GM18868 (cell line): ENCODE measurements at regions not wholly inside any gene's neighbourhood (a gene's known extent, or its start where the extent isn't known, plus 50 kb on each side); places are given as distances from the start of the nearest gene placed in this dataset.
A peak's percentile ranks its signal among the peaks of the same experiment; 100 is the strongest.
"Not testable (repeated sequence)": the region's sequence is repeated elsewhere in the genome, so short reads cannot be mapped to it uniquely, and the experiment has no call there.

Experiments used
- ATAC-seq: cut with Tn5 transposase; IDR thresholded peaks from one replicate; pipeline ENCODE4 v1.9.1; 2021; ENCODE audit warnings: mild to moderate bottlenecking, moderate library complexity; ENCODE audit not compliant: unreplicated experiment

DNA sequence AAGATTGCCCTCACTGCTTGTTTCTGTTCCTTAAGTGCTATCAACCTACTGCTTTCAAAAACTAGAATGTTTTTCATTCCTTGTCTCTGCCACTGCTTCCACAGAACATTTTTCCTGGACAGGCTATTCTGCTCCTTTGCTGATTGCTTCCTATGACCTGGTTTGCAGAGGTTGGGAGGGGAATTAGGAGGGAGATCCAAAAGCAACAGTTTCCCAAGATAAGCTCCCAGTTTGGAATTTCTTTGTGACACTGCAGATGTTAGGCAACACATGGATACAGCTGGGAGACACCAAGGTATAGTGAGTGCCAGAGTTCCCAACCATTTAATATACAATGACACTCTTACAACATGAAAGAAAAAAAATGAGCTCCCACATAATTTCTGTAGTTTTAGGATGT is 1036.5 kb downstream of the ROBO2 start:
- no peak for ATAC-seq

DNA sequence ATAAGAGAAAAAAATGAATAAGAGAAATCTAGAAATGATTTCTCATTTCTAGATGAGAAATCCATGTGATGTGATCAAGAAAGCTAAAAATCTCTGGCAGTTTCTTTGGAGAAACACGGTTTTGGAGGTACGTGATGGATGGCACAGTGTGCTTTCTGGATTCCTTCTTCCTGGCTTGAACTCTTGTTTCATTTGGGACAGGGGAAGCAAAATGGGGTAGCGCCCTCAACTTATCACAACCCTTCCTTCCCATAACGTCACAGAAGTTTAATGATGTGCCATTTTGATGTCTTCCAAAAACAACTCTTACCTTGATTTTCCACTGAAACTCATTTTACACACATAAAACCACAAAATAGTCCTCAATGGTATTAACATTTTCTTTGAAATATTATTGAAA is 1037.3 kb downstream of the ROBO2 start:
- ATAC-seq: no peak

GRCh38 chr3:78077842-78078241 is 1037.9 kb downstream of the ROBO2 start:
- ATAC-seq: no peak

DNA sequence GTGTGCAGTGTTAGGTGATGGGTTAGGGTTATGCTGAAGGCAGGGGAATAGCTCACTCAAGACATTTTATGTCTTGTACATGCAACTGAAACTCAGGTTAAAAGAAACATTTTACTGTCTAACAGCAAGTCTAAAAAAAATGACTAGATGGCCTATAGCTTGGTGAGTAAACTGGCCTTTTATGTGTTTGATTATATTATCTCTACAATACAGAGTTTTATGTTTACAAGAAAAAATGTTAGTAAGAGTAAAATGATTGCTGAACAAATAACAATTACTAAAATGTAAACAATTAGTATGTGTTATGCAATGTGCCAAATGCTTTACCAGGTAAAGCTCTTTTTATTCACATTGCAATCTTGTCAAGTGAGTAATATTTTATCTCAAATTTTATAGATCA is 1039.6 kb downstream of the ROBO2 start:
- ATAC-seq: no peak

DNA sequence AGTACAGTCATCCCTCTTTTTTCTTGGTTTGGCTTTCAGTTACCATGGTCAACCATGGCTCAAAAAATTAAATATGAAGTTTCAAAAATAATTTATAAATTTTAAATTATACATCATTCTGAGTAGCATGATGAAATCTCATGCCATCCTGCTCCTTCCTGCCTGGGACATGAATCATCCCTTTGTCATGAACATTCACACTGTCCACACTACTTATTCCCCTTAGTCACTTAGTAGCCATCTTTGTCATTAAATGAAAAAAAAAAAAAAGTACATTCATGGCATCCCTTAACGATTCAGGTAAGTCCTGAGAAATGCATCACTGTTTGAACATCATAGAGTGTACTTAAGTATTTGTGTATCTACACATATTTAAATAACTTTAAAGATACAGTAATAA is 1046.3 kb downstream of the ROBO2 start:
- ATAC-seq: no peak

DNA sequence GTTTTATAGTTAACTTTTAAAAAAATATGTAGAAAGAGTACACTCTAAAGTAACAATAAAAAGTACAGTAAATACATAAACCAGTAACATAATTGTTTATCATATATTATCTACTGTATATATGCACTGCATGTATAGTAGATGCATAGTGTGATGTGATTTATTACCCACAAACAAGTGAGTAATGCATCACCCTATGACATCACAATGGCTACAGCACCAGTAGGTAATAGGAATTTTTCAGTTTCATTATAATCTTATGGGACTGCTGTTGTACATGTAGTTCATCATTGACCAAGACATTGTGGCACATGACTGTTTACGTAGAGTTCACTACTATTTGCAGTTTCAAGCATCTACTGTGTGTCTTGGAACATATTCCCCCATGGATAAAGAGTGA is 1047.2 kb downstream of the ROBO2 start:
- no peak for ATAC-seq

DNA sequence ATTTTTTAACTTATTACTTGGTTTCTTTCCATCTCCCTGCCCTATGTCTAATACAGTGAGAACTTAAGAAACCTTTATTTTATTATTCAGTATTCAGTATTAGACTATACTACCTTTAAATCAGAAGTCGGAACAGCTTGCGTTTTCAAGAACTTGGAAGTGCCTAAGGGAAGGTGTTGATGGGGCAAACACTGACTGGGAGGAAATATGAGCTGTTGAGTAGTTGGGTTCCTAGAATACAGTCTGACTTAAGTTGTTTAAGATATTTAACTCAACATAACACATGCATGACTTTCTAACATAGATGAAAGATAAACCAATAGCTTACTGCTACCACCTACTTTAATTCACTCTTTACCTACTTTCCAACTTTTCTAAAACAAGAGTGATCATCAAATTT is 1048.1 kb downstream of the ROBO2 start:
- no peak for ATAC-seq

DNA sequence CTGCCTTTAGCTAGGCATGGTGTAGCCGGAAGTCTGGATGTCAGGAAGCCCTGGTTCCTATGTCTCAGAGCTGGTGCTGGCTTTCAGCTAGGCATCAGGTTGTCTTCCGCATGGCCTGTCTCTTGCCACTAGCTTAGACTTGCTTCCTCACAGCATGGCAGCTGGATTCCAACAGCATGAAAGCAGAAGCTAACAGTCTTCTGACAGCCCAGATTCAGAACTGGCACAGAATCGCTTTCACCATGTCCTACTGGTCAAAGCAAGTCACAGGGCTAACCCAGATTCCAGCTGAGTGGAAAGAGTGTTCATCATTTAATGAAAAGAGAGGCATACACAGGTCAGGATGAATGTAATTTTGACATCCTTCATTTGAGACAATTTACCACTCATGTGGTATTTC is 1050.5 kb downstream of the ROBO2 start:
- ATAC-seq: no peak

GRCh38 chr3:78091478-78092119 is 1051.7 kb downstream of the ROBO2 start:
- ATAC-seq: no peak

GRCh38 chr3:78092574-78092973 is 1052.7 kb downstream of the ROBO2 start:
- not testable (repeated sequence) for ATAC-seq

- ATAC-seq: no peak
Observed at GRCh38 chr3:78096488-78097255, 1056.8 kb downstream of the ROBO2 start.

DNA sequence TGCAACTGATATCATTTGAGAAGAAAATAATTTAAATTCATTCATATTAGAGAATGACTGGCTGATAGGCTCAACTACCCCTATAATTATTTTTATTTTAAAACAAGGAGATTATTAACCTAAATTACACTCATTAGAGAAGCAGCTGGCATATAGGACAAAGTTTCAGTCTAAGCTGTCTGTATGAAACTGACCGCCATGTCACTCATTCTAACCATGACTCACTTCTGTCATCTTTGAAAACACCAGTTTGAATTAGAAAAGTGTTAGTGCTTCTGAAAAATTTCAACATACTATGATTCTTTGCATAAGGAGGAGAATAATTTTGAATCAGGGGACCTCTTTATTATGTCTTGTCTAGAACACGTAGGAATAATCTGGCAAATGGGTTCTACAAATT is 1058.5 kb downstream of the ROBO2 start:
- ATAC-seq: no peak

DNA sequence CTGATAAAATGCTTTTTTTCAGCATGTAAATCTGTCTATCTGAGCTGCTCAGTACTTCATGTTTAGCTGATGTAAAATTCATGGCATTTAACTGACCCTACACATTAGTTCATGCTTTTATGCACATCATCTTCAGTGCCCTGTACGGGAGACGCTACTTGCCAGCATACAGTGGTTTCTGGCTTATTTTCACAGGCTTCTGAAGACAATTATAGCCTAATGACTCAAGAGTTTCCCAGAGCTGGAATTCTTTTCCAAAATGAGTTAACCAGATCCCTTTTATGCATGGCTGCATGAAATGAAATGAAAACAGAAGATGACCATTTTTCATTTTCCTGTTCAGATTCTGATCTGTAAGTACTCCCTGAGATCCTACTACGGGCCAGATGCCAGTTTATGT is 1061.5 kb downstream of the ROBO2 start:
- no peak for ATAC-seq

- not testable (repeated sequence) for ATAC-seq
Observed at GRCh38 chr3:78108269-78108961, 1068.5 kb downstream of the ROBO2 start.

GRCh38 chr3:78112291-78113010 is 1072.6 kb downstream of the ROBO2 start:
- ATAC-seq: no peak

DNA sequence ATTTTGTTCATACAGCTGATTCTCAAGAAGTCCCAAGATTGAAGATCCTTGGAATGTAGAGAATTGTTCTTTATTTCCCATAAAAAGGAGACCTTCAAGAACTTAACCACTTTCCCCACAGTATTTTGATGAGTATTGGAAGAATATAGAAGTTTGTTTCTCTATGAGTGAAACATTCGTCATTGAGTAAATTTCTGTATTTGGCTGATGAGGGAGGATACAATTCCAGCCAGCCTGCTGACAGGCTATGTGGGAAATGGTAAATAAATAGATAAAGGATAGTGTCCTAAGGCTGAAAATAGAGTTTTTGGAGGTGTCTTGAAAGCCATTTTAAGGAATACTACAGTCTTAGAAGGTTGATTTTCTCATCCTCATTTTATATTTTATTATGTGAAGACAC is 1076.1 kb downstream of the ROBO2 start:
- no peak for ATAC-seq

GRCh38 chr3:78116874-78117273 is 1077.0 kb downstream of the ROBO2 start:
- ATAC-seq: no peak

GRCh38 chr3:78123058-78123457 is 1083.2 kb downstream of the ROBO2 start:
- no peak for ATAC-seq

- no peak for ATAC-seq
Observed at GRCh38 chr3:78129707-78130106, 1089.8 kb downstream of the ROBO2 start.

- ATAC-seq: peak; percentile 86
Observed at GRCh38 chr3:78130741-78131290, 1090.9 kb downstream of the ROBO2 start.

GRCh38 chr3:78134496-78134895 is 1094.6 kb downstream of the ROBO2 start:
- no peak for ATAC-seq
